ENCODE measurements at regions not wholly inside any gene's neighbourhood (a gene's known extent, or its start where the extent isn't known, plus 50 kb on each side); places are given as distances from the start of the nearest gene placed in this dataset.

GRCh38 chr2:4518596-4518995 is 815.2 kb downstream of the DCDC2C start:
- Histone ChIP-seq H3K27ac (no peak overlapping the region), H3K4me1 (replicated peaks in 1 of 2) (no peaks in the 10 kb centered on the region), H3K4me3 (no peak overlapping the region)
- in situ Hi-C loops (cut with MboI; ENCODE audit: low pct_unique_long_range_greater_than_20kb in 2 of 9, low sequenced_read_pairs in 9 of 9, unreplicated experiment in 9 of 9): no loop called here
- ATAC-seq (replicated peaks in 6 of 8): no peak
- WGBS, 10 experiments: 0 to 100% (median 33%) methylated on average over 1 to 3 of the region's 3 CpGs; no CpG with 5 or more reads in 5 of the 10 experiments

DNA sequence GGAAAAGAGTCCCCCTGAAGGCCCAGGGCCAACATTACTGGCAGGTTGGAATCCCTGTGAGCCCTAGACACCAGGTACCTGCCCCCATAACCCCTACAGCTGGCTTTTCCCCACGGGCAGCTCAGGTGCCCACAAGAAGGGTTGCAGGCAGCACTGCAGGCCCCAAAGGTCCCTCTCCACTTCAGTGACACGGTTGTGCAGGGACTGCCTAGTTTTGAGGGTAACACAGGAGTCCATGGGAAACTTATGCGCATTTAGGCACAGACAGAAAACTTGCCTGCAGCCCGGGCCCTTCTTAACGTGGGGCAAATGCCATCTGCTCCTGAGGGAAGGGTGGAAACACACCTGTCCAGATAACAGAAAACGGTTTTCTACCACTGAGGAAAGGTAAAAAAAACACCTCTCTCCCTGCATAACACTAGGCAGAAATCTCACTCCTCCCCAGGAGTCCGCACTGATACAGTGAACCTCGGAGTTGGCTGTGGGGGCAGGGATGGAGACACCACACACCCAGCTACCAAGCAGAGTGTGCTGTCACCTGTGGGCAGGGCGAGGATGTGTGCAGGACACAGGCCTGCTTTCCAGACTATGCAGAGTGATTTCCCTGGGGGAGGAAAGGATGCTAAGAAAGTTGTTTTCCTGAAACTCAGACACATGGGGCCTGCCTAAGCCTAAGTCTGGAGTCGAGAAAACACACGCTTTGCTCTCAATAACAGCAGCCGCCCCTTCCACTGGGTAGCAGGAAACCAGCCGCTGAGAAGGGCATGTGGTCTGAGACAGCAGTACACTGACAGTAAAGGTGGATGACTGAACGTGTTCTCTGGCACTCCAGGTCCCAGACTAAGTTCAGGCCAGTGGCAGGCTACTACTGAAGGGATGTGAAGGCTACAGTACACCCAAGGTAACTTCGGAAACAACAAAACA is 819.4 kb downstream of the DCDC2C start:
- ATAC-seq (replicated peaks in 6 of 8): no peak
- H3K27ac ChIP-seq: no peak overlapping the region
- H3K4me3 ChIP-seq: no peak overlapping the region
- H3K4me1 ChIP-seq (replicated peaks in 1 of 2): no peaks in the 10 kb centered on the region
- in situ Hi-C loops (cut with MboI; ENCODE audit: low pct_unique_long_range_greater_than_20kb in 2 of 9, low sequenced_read_pairs in 9 of 9, unreplicated experiment in 9 of 9): no loop called here
- WGBS, 10 experiments: 13 to 100% (median 63%) methylated on average over 2 to 9 of the region's 15 CpGs; no CpG with 5 or more reads in 2 of the 10 experiments

GRCh38 chr2:4527416-4527815 is 824.0 kb downstream of the DCDC2C start:
- no peaks in the 10 kb centered on the region for H3K4me1 ChIP-seq (replicated peaks in 1 of 2)
- no peak for ATAC-seq (replicated peaks in 6 of 8)
- 35 to 94% (median 82%) methylated on average over 1 to 8 of the region's 8 CpGs for WGBS, 10 experiments
- in situ Hi-C loops (cut with MboI; ENCODE audit: low pct_unique_long_range_greater_than_20kb in 2 of 9, low sequenced_read_pairs in 9 of 9, unreplicated experiment in 9 of 9): no loop called here
- no peak overlapping the region for H3K4me3 ChIP-seq
- no peak overlapping the region for H3K27ac ChIP-seq

DNA sequence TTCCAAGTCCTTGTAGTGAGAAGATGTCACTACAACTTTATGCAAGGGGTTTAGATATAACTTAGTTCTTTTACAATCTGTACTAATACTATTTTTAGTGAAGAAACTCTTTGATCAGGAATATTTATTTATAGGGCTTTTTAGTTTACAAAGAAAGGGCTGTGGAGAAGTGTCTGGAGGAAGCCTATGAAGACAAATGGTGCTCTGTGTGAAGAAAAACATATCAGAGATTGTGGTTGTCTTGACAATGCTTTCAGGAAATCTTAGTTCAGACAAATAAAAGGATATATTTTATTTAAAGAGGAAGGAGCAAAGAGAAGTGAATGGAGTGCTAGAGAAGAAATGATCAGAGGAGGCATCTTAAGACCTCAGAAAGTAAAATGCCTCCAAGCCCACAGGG is 824.9 kb downstream of the DCDC2C start:
- H3K4me3 ChIP-seq: no peak overlapping the region
- in situ Hi-C loops (cut with MboI; ENCODE audit: low pct_unique_long_range_greater_than_20kb in 2 of 9, low sequenced_read_pairs in 9 of 9, unreplicated experiment in 9 of 9): no loop called here
- ATAC-seq (replicated peaks in 6 of 8): no peak

GRCh38 chr2:4528773-4529172 is 825.4 kb downstream of the DCDC2C start:
- in situ Hi-C loops (cut with MboI; ENCODE audit: low pct_unique_long_range_greater_than_20kb in 2 of 9, low sequenced_read_pairs in 9 of 9, unreplicated experiment in 9 of 9): no loop called here
- WGBS, 10 experiments: 0 to 100% (median 24%) methylated on average over 1 to 3 of the region's 3 CpGs; no CpG with 5 or more reads in 4 of the 10 experiments
- H3K27ac ChIP-seq: no peak overlapping the region
- H3K4me3 ChIP-seq: no peak overlapping the region
- no peaks in the 10 kb centered on the region for H3K4me1 ChIP-seq (replicated peaks in 1 of 2)
- ATAC-seq (replicated peaks in 6 of 8): no peak

More for the DNA sequence above, 824.9 kb downstream of the DCDC2C start:
- Histone ChIP-seq H3K4me1 (replicated peaks in 1 of 2) (no peaks in the 10 kb centered on the region), H3K27ac (no peak overlapping the region)

DNA sequence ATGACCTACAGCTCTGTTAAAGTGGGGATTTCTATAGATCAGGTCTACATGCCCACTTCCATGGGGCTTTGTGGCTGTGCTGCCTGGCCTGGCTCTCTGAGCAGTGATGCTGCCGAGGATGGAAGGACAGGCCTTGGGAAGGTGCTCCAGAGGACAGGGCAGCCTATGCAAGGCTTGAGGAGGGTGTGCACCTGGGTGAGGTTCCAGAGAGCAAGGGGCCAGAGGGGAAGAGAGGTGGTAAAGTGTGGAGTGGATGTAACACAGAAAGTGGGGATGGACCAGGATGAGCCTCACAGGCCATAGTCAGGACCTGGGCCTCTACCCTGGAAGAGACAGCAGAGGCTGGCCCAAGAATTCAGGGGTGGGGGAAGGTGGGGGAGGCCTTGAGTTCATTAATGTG is 826.4 kb downstream of the DCDC2C start:
- in situ Hi-C loops (cut with MboI; ENCODE audit: low pct_unique_long_range_greater_than_20kb in 2 of 9, low sequenced_read_pairs in 9 of 9, unreplicated experiment in 9 of 9): no loop called here
- 0 to 100% (median 100%) methylated on average over 1 of the region's 1 CpG; no CpG with 5 or more reads in 7 of the 10 experiments for WGBS, 10 experiments
- Histone ChIP-seq H3K4me3 (no peak overlapping the region), H3K27ac (no peak overlapping the region), H3K4me1 (replicated peaks in 1 of 2) (no peaks in the 10 kb centered on the region)
- ATAC-seq (replicated peaks in 6 of 8): no peak

DNA sequence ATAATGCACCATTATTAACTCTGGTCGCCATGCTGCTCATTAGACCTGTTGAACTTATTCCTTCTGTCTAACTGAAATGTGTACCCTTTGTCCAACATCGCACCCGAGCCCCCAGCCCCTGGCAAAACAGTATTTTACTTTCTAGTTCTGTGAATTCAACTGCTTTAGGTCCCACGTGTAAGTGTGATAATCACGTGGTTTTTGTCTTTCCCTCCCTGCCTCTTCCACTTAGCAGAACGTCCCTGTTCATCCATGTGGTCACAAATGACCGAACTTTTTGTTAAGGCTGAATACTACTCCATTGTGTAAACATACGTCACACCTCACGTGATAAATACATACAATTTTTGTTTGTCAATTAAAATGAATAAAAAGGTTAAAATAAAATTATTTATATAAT is 826.9 kb downstream of the DCDC2C start:
- in situ Hi-C loops (cut with MboI; ENCODE audit: low pct_unique_long_range_greater_than_20kb in 2 of 9, low sequenced_read_pairs in 9 of 9, unreplicated experiment in 9 of 9): no loop called here
- 2 to 92% (median 58%) methylated on average over 3 to 9 of the region's 9 CpGs; no CpG with 5 or more reads in 1 of the 10 experiments for WGBS, 10 experiments

GRCh38 chr2:4533806-4534205 is 830.4 kb downstream of the DCDC2C start:
- no peak for ATAC-seq (replicated peaks in 6 of 8)
- no peaks in the 10 kb centered on the region for H3K4me1 ChIP-seq (replicated peaks in 1 of 2)
- in situ Hi-C loops (cut with MboI; ENCODE audit: low pct_unique_long_range_greater_than_20kb in 2 of 9, low sequenced_read_pairs in 9 of 9, unreplicated experiment in 9 of 9): no loop called here
- WGBS, 10 experiments: 0 to 100% (median 25%) methylated on average over 1 to 2 of the region's 2 CpGs; no CpG with 5 or more reads in 4 of the 10 experiments
- H3K27ac ChIP-seq: no peak overlapping the region
- H3K4me3 ChIP-seq: no peak overlapping the region

More for the DNA sequence above, 826.9 kb downstream of the DCDC2C start:
- no peaks in the 10 kb centered on the region for H3K4me1 ChIP-seq (replicated peaks in 1 of 2)
- no peak for ATAC-seq (replicated peaks in 6 of 8)
- H3K4me3 ChIP-seq: no peak overlapping the region
- no peak overlapping the region for H3K27ac ChIP-seq

DNA sequence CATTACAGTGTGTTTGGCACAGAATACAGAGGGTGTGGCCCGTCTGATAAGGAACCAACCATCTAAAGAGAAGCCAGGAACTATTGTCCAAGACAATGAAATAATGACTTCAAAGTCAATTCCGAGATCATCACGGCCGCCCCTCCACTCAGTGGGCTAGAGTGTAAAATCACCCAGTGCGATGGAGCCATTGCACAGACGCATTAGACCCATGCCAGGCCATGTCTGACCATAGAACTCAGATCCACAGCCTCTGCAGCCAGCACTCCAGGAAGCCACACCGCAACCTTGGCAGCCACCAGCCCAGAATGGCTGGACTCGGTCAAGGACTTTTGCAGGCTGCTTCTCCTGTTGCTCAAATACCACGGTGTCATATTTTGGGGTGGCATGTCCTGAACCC is 835.7 kb downstream of the DCDC2C start:
- H3K27ac ChIP-seq: no peak overlapping the region
- no peak for ATAC-seq (replicated peaks in 6 of 8)
- no peaks in the 10 kb centered on the region for H3K4me1 ChIP-seq (replicated peaks in 1 of 2)
- in situ Hi-C loops (cut with MboI; ENCODE audit: low pct_unique_long_range_greater_than_20kb in 2 of 9, low sequenced_read_pairs in 9 of 9, unreplicated experiment in 9 of 9): no loop called here
- H3K4me3 ChIP-seq: no peak overlapping the region
- 20 to 100% (median 51%) methylated on average over 1 to 9 of the region's 9 CpGs; no CpG with 5 or more reads in 1 of the 10 experiments for WGBS, 10 experiments

DNA sequence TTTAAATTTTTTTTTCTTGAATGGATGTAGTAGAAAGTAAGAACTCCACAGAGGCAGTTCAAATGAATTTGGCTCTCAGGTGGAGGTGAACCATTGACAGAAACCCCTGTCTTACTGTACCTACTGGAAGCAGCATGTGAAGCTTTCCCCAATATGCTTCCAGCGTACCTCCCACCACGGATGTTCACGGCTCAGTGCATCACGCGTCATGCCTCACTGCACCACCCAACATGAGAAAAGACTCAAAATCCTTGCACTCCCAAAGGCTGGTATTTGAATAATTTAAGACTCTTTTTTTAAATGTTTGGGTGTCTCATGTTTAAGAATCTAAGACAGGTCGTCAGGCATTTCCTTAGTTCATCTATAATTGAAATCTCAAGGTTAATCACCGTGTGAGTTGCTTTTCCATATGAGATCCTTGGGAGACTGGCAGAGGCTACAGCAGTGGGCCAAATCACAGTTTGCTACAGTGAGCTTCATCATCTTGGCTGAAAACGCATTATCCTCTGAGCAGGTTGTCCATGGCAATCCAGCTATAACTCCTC is 846.4 kb downstream of the DCDC2C start:
- Histone ChIP-seq H3K4me3 (no peak overlapping the region), H3K27ac (no peak overlapping the region), H3K4me1 (replicated peaks in 1 of 2) (no peaks in the 10 kb centered on the region)
- 0 to 91% (median 74%) methylated on average over 1 to 7 of the region's 8 CpGs; no CpG with 5 or more reads in 1 of the 10 experiments for WGBS, 10 experiments
- no peak for ATAC-seq (replicated peaks in 6 of 8)
- in situ Hi-C loops (cut with MboI; ENCODE audit: low pct_unique_long_range_greater_than_20kb in 2 of 9, low sequenced_read_pairs in 9 of 9, unreplicated experiment in 9 of 9): no loop called here

DNA sequence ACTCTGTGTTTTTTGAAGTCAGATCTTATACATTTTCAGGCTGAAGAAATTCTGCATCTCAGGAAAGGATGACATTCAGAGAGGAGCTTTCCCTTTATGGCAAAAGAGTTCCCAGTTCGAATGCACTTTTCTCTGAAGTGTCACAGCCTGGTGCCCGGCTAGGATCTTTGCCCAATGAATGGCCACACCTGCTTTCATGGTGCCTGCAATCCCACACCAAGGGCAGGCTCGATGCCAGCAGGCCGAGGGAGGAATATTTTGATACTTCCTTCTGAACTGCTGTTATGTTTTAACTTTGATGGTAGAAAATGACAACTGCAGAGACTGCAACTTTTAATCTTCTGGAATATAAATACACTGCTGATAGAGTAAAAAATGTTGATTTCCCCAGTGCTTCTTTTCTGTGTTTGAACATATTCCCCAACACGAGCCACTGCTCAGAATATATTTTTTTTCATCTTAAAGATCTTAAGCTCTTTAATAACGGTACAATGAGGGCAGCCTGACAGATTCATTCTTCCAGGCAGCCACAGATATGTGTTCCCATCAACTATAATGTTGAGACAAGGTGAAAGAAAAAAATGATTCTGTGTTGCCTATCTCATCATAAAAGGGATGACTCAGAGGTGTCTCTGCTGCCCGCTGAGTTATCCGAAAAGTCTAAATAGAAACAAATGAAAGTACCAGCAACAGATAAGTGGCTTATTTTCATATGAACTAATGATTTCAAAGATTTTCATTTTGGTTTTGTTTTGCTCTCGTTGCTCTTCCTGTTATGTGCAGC is 848.5 kb downstream of the DCDC2C start:
- Histone ChIP-seq H3K4me1 (replicated peaks in 1 of 2) (no peaks in the 10 kb centered on the region), H3K4me3 (no peak overlapping the region), H3K27ac (no peak overlapping the region)
- peak in 5 of 8 experiments; percentile 36 to 58 (median 45) for ATAC-seq (replicated peaks in 6 of 8)
- 0 to 92% (median 56%) methylated on average over 2 to 9 of the region's 9 CpGs; no CpG with 5 or more reads in 1 of the 10 experiments for WGBS, 10 experiments
- in situ Hi-C loops (cut with MboI; ENCODE audit: low pct_unique_long_range_greater_than_20kb in 2 of 9, low sequenced_read_pairs in 9 of 9, unreplicated experiment in 9 of 9): no loop called here

GRCh38 chr2:4553241-4553640 is 849.9 kb downstream of the DCDC2C start:
- ATAC-seq (replicated peaks in 6 of 8): no peak
- in situ Hi-C loops (cut with MboI; ENCODE audit: low pct_unique_long_range_greater_than_20kb in 2 of 9, low sequenced_read_pairs in 9 of 9, unreplicated experiment in 9 of 9): no loop called here
- Histone ChIP-seq H3K27ac (no peak overlapping the region), H3K4me3 (no peak overlapping the region), H3K4me1 (replicated peaks in 1 of 2) (no peaks in the 10 kb centered on the region)
- WGBS, 10 experiments: 33 to 100% (median 82%) methylated on average over 2 to 10 of the region's 16 CpGs

Data from motor neuron (in vitro differentiated cells).